Transverse colon (tissue), 4 donors: ENCODE measurements at regions not wholly inside any gene's neighbourhood (a gene's known extent, or its start where the extent isn't known, plus 50 kb on each side); places are given as distances from the start of the nearest gene placed in this dataset.

Source experiments
- DNase-seq: peaks from one replicate; pipeline ENCODE4 v3.0.0-alpha.2; 2019
- H3K27ac ChIP-seq, 4 donors: fragments of 200-600 bp; sonication (generic); 2 replicates each; pipeline ENCODE4 v1.5.1; 2016 to 2018; ENCODE audit warnings: inconsistent platforms in 4 of 4
- H3K27me3 ChIP-seq: fragments of 200-600 bp; sonication (generic); 2 replicates; pipeline ENCODE4 v1.5.1; 2017; ENCODE audit warnings: inconsistent platforms
- H3K36me3 ChIP-seq, 4 donors: fragments of 200-600 bp; sonication (generic); 2 replicates each; pipeline ENCODE4 v1.5.1; 2017 to 2019; ENCODE audit warnings: inconsistent platforms in 4 of 4
- H3K4me1 ChIP-seq, 4 donors: fragments of 200-600 bp; sonication (generic); 2 replicates each; pipeline ENCODE4 v1.5.1; 2017 to 2020; ENCODE audit warnings: inconsistent platforms in 4 of 4
- H3K4me3 ChIP-seq, 4 donors: fragments of 200-600 bp; sonication (generic); 1 replicate in 1 of 4; 2 replicates in 3 of 4; pipeline versions ENCODE4 v1.5.1 to v1.6.1; 2017 to 2019; ENCODE audit warnings: inconsistent platforms in 4 of 4
- H3K9me3 ChIP-seq, 2 donors: fragments of 200-600 bp; sonication (generic); 2 replicates each; pipeline ENCODE4 v1.5.1; 2017 to 2019; ENCODE audit warnings: inconsistent platforms in 2 of 2
- CTCF ChIP-seq, 5 experiments: fragments of 200-600 bp in 3 of 5; fragments of 450-650 bp in 2 of 5; sonication (generic) in 3 of 5; IDR thresholded peaks; 1 replicate in 2 of 5; 2 replicates in 3 of 5; pipeline ENCODE4 v1.5.1; 2016 to 2017; ENCODE audit warnings: antibody characterized with exemption in 5 of 5, inconsistent platforms in 3 of 5, mild to moderate bottlenecking in 2 of 5, moderate library complexity in 1 of 5
- EP300 ChIP-seq: sonication (generic); formaldehyde crosslinking; IDR thresholded peaks from one replicate; pipeline ENCODE4 v1.6.1; 2017; ENCODE audit warnings: antibody characterized with exemption, low read depth
- POLR2A ChIP-seq: fragments of 450-650 bp; IDR thresholded peaks from one replicate; pipeline ENCODE4 v1.6.1; 2016; ENCODE audit warnings: antibody characterized with exemption, mild to moderate bottlenecking, moderate library complexity
- POLR2AphosphoS5 ChIP-seq, 3 donors: sonication (generic); formaldehyde crosslinking; IDR thresholded peaks; one replicate each; pipeline ENCODE4 v1.6.1; 2016; ENCODE audit warnings: antibody characterized with exemption in 3 of 3
- WGBS, 2 donors: methylation state at CpG; one replicate each; pipeline ENCODE4 v1.1.5; 2018; ENCODE audit warnings: low coverage in 1 of 2; 5-methylcytosine and 5-hydroxymethylcytosine counted together
- in situ Hi-C, 4 donors: fragments of 200-750 bp; cut with MboI; loops; one replicate each; pipeline versions ENCODE4 v1.15.0 to v1.15.1; 2017; ENCODE audit warnings: low sequenced_read_pairs in 3 of 4, low pct_ligation_motif_present in 1 of 4, low pct_unique_long_range_greater_than_20kb in 1 of 4
- intact Hi-C: fragments of 100-400 bp; cut with DNase I; formaldehyde crosslinking; loops from one replicate; pipeline ENCODE4 v1.15.1; 2023; ENCODE audit warnings: low total_unique reads

- intact Hi-C loops (no loop called here), in situ Hi-C loops (no loop called here)
- Histone ChIP-seq H3K9me3 (no peaks in the 10 kb centered on the region), H3K27ac (peak overlapping the region in 2 of 4 donors; percentile 20 to 41), H3K4me3 (no peak overlapping the region), H3K36me3 (no peaks in the 10 kb centered on the region), H3K27me3 (peaks cover 5% of the 10 kb centered on the region), H3K4me1 (peaks cover 0 to 5% (median 0%) of the 10 kb centered on the region in 4 donors)
- no peak for DNase-seq
- no peak for TF ChIP-seq POLR2A
- no peak for TF ChIP-seq POLR2AphosphoS5 (IDR thresholded peaks at IDR 0.05)
- TF ChIP-seq CTCF (IDR thresholded peaks at IDR 0.05), result no peak
- no peak for TF ChIP-seq EP300
- WGBS, 2 donors, result 58 to 59% methylated on average over 5 of the region's 5 CpGs
Observed at GRCh38 chr9:86563936-86564335, 209.7 kb upstream of the TUT7 start.

GRCh38 chr9:86563350-86563749, 209.1 kb upstream of the TUT7 start:
- intact Hi-C loops, result no loop called here
- Histone ChIP-seq H3K9me3 (no peaks in the 10 kb centered on the region), H3K27me3 (peaks cover 5% of the 10 kb centered on the region), H3K27ac (peak overlapping the region in 2 of 4 donors; percentile 20 to 41), H3K36me3 (no peaks in the 10 kb centered on the region), H3K4me3 (no peak overlapping the region), H3K4me1 (peaks cover 0 to 5% (median 0%) of the 10 kb centered on the region in 4 donors)
- no peak for TF ChIP-seq CTCF (IDR thresholded peaks at IDR 0.05)
- no peak for TF ChIP-seq EP300
- TF ChIP-seq POLR2AphosphoS5 (IDR thresholded peaks at IDR 0.05), result no peak
- no peak for TF ChIP-seq POLR2A
- WGBS, 2 donors, result 20 to 31% methylated on average over 3 of the region's 3 CpGs
- DNase-seq, result no peak
- in situ Hi-C loops, result no loop called here

GRCh38 chr9:86562691-86563090, 208.5 kb upstream of the TUT7 start:
- H3K36me3 ChIP-seq, result no peaks in the 10 kb centered on the region
- H3K4me3 ChIP-seq, result no peak overlapping the region
- DNase-seq, result no peak
- in situ Hi-C loops (no loop called here), intact Hi-C loops (no loop called here)
- H3K4me1 ChIP-seq, result peaks cover 0 to 5% (median 0%) of the 10 kb centered on the region in 4 donors
- TF ChIP-seq POLR2AphosphoS5 (IDR thresholded peaks at IDR 0.05) (no peak), EP300 (no peak), POLR2A (no peak), CTCF (IDR thresholded peaks at IDR 0.05) (no peak)
- no peak overlapping the region for H3K27ac ChIP-seq
- no peaks in the 10 kb centered on the region for H3K9me3 ChIP-seq
- WGBS, 2 donors, result 52 to 56% methylated on average over 5 of the region's 5 CpGs
- H3K27me3 ChIP-seq, result peaks cover 5% of the 10 kb centered on the region

GRCh38 chr9:86557918-86558317, 203.7 kb upstream of the TUT7 start:
- in situ Hi-C loops, result no loop called here
- DNase-seq, result no peak
- no peaks in the 10 kb centered on the region for H3K9me3 ChIP-seq
- H3K4me1 ChIP-seq, result no peaks in the 10 kb centered on the region
- peaks cover 5% of the 10 kb centered on the region for H3K27me3 ChIP-seq
- no peak overlapping the region for H3K27ac ChIP-seq
- WGBS, 2 donors, result 80 to 86% methylated on average over 1 to 3 of the region's 3 CpGs
- H3K4me3 ChIP-seq, result no peak overlapping the region
- TF ChIP-seq POLR2AphosphoS5 (IDR thresholded peaks at IDR 0.05) (no peak), POLR2A (no peak), CTCF (IDR thresholded peaks at IDR 0.05) (no peak), EP300 (no peak)
- intact Hi-C loops, result no loop called here
- H3K36me3 ChIP-seq, result no peaks in the 10 kb centered on the region
